Nephron progenitor cell (in vitro differentiated cells): ENCODE measurements at regions not wholly inside any gene's neighbourhood (a gene's known extent, or its start where the extent isn't known, plus 50 kb on each side); places are given as distances from the start of the nearest gene placed in this dataset.
"Not testable (repeated sequence)": the region's sequence is repeated elsewhere in the genome, so short reads cannot be mapped to it uniquely, and the experiment has no call there.

ENCODE experiments used
- DNase-seq: peaks from one replicate; pipeline ENCODE4 v3.0.0; 2021
- H3K27ac Mint-ChIP-seq: 2 replicates; pipeline ENCODE4 v1.8.0; 2021; ENCODE audit warnings: mild to moderate bottlenecking, moderate library complexity, mixed read lengths
- H3K27me3 Mint-ChIP-seq: 2 replicates; pipeline ENCODE4 v1.8.0; 2021; ENCODE audit warnings: mild to moderate bottlenecking, low read depth, mixed read lengths; ENCODE audit not compliant: poor library complexity
- H3K36me3 Mint-ChIP-seq: 2 replicates; pipeline ENCODE4 v1.8.0; 2021; ENCODE audit warnings: low read depth, mixed read lengths
- H3K4me1 Mint-ChIP-seq: 2 replicates; pipeline ENCODE4 v1.8.0; 2021; ENCODE audit warnings: mixed read lengths
- H3K4me3 Mint-ChIP-seq: 2 replicates; pipeline ENCODE4 v1.8.0; 2021; ENCODE audit warnings: mild to moderate bottlenecking, moderate library complexity, mixed read lengths
- H3K9me3 Mint-ChIP-seq: 2 replicates; pipeline ENCODE4 v1.8.0; 2021; ENCODE audit warnings: mild to moderate bottlenecking, moderate library complexity, mixed read lengths
- CTCF ChIP-seq: fragments of 200-600 bp; sonication (generic); IDR thresholded peaks from 2 replicates; pipeline ENCODE4 v1.5.0; 2021; ENCODE audit warnings: antibody characterized with exemption

DNA sequence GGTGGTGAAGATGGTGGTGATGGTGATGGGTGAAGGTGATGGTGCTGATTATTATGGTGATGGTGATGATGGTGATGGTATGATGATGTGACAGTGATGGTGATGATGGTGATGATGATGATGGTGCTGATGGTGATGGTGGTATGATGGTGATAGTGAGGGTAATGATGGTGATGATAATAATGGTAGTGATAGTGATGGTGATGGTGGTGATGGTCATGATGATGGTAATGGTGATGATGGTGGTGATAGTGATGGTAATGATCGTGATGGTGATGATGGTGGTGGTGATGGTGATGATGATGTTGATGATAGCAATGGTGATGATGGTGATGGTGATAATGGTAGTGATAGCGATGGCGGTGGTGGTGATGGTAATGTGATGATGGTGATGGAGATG, 197.9 kb upstream of the ALG10B start:
- peaks cover 91% of the 10 kb centered on the region for H3K9me3 Mint-ChIP-seq
- TF ChIP-seq CTCF = no peak
- DNase-seq = no peak
- no peaks in the 10 kb centered on the region for H3K4me1 Mint-ChIP-seq
- peaks cover 7% of the 10 kb centered on the region for H3K36me3 Mint-ChIP-seq
- no peak overlapping the region for H3K27ac Mint-ChIP-seq
- no peaks in the 10 kb centered on the region for H3K27me3 Mint-ChIP-seq
- no peak overlapping the region for H3K4me3 Mint-ChIP-seq

DNA sequence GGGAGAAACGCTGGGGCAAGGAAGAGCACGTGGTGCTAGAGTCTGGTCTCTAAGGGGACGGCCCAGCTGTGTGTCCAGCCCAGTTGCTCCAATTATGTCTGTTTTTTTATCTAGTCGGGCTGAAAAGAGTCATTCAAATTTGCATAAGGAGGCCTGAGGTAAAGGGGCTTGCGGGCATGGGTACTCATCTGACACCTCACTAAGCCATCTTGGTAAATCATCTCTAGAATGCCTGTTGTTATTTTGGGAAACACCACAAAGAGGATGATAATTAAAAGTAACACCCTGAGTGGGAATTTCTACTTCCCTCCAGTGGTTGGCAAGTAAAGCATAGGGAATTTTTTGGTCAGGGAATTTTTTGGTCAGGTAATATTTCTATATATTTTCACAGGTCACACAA, 196.1 kb upstream of the ALG10B start:
- no peak for TF ChIP-seq CTCF
- H3K4me1 Mint-ChIP-seq = no peaks in the 10 kb centered on the region
- peaks cover 7% of the 10 kb centered on the region for H3K36me3 Mint-ChIP-seq
- no peak overlapping the region for H3K27ac Mint-ChIP-seq
- no peak for DNase-seq
- peaks cover 90% of the 10 kb centered on the region for H3K9me3 Mint-ChIP-seq
- H3K27me3 Mint-ChIP-seq = no peaks in the 10 kb centered on the region
- H3K4me3 Mint-ChIP-seq = no peak overlapping the region

DNA sequence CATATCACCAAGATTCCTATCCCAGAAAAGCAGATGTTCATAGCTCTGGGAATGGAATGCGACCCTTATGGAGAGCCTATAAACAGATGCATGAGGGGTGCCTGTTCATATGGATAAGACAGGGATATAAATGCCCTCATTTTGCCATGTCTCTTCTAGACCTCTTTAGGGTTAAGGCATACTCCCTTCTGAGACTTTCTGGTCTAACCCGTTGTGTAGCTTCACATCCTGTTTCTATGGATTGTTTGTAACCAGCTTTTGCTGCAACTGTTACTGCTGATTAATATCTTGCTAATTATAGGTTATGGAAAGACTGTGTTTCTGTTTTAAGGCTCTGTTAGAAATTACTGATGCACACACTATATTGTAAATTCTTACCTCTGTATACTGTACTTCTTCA, 193.5 kb upstream of the ALG10B start:
- not testable (repeated sequence) for DNase-seq, H3K27ac Mint-ChIP-seq, H3K4me1 Mint-ChIP-seq, H3K27me3 Mint-ChIP-seq, H3K4me3 Mint-ChIP-seq, H3K36me3 Mint-ChIP-seq
- H3K9me3 Mint-ChIP-seq = peaks cover 90% of the 10 kb centered on the region

DNA sequence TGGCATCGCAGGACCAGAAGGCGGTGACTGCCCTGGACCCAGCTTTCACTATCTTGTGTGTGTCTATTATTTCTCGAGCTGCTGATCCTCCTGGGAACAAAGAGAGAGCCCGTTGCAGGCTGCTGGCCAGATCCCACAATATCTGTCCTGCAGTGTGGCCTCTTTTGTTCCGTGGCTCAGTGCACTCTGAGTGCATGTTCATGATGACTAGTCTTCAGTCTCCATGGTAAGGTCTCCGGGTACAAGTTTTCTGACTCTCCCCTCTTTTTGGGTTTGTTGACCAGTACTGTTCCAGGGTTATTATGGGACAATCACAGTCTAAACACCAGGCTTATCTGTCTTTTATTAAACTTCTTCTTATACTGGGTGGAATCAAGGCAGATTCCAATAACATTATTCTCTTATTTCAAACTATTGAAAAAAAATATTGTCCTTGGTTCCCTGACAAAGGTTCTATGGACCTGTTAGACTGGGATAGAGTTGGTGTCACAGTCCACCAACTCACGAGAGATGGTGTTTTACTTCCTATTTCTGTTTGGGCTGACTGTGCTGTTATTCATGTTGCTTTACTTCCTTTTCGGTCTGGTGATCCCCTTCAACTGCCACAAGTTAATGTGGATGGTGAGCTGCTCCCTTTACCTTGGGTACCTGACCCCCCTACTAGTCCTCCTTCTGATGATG, 192.9 kb upstream of the ALG10B start:
- Mint-ChIP-seq H3K27me3 (no peaks in the 10 kb centered on the region), H3K9me3 (peaks cover 89% of the 10 kb centered on the region), H3K27ac (no peak overlapping the region), H3K36me3 (peaks cover 3% of the 10 kb centered on the region), H3K4me3 (no peak overlapping the region), H3K4me1 (no peaks in the 10 kb centered on the region)
- TF ChIP-seq CTCF = no peak
- no peak for DNase-seq

- DNase-seq = no peak
- Mint-ChIP-seq H3K9me3 (peaks cover 89% of the 10 kb centered on the region), H3K36me3 (no peaks in the 10 kb centered on the region), H3K27me3 (no peaks in the 10 kb centered on the region), H3K27ac (no peak overlapping the region), H3K4me3 (no peak overlapping the region), H3K4me1 (no peaks in the 10 kb centered on the region)
- no peak for TF ChIP-seq CTCF
These were observed 192.1 kb upstream of the ALG10B start for GRCh38 chr12:38124247-38125012.

DNA sequence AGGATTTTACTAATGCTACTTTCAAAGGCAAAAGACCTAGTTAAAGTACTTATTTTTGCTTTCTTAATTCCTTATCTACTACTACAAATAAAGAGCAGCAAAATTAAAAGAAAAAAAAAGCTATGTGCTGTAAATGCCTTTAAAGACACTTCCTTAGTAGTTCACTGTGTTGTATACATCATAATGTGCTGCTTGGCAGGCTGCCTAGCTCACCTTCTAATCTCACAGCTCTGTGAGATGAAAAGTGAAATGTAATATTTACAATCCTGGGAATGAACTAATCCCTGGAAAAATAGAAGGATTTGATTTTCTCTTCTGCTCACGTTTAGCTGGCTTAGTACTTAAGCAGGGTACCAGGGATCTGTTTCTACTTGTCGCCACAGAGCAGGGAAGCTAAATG, 184.4 kb upstream of the ALG10B start:
- Mint-ChIP-seq H3K27me3 (no peaks in the 10 kb centered on the region), H3K4me3 (no peak overlapping the region), H3K36me3 (no peaks in the 10 kb centered on the region)

More for the DNA sequence above, 184.4 kb upstream of the ALG10B start:
- no peak for DNase-seq
- no peaks in the 10 kb centered on the region for H3K4me1 Mint-ChIP-seq
- H3K9me3 Mint-ChIP-seq = peaks cover 83% of the 10 kb centered on the region
- no peak for TF ChIP-seq CTCF
- H3K27ac Mint-ChIP-seq = no peak overlapping the region
